Natural killer cell (primary cell): ENCODE measurements at regions not wholly inside any gene's neighbourhood (a gene's known extent, or its start where the extent isn't known, plus 50 kb on each side); places are given as distances from the start of the nearest gene placed in this dataset.

Experiments
- ATAC-seq, 3 donors: fragments of 150-1000 bp in 2 of 3; fragments of 200-7000 bp in 1 of 3; cut with Tn5 transposase; 1 replicate in 1 of 3; 2 replicates in 2 of 3; pipeline ENCODE4 v1.10.0; 2021; ENCODE audit warnings: mild to moderate bottlenecking in 2 of 3, moderate library complexity in 2 of 3
- DNase-seq, 2 donors: peaks; one replicate each; pipeline versions ENCODE4 v3.0.0 to v3.0.0-alpha.2; 2013 to 2021; ENCODE audit warnings: mixed read lengths in 1 of 2
- H3K27ac ChIP-seq: one replicate; pipeline ENCODE4 v1.5.1; 2013; ENCODE audit warnings: mild to moderate bottlenecking, low read length
- H3K27me3 ChIP-seq: one replicate; pipeline ENCODE4 v1.6.1; 2013; ENCODE audit warnings: low read length; ENCODE audit not compliant: control insufficient read depth, insufficient read depth
- H3K36me3 ChIP-seq: one replicate; pipeline ENCODE4 v1.6.1; 2013; ENCODE audit warnings: low read length; ENCODE audit not compliant: control insufficient read depth, insufficient read depth
- H3K4me1 ChIP-seq: one replicate; pipeline ENCODE4 v1.6.1; 2013; ENCODE audit warnings: low read length; ENCODE audit not compliant: control insufficient read depth, insufficient read depth
- H3K4me3 ChIP-seq: one replicate; pipeline ENCODE4 v1.5.1; 2013; ENCODE audit warnings: low read length
- H3K9me3 ChIP-seq: one replicate; pipeline ENCODE4 v1.6.1; 2013; ENCODE audit warnings: low read length; ENCODE audit not compliant: control insufficient read depth, insufficient read depth
- H3K27ac Mint-ChIP-seq, 2 donors: one replicate each; pipeline ENCODE4 v1.8.0; 2022; ENCODE audit warnings: mild to moderate bottlenecking in 2 of 2, mixed read lengths in 2 of 2, moderate library complexity in 1 of 2
- H3K27me3 Mint-ChIP-seq, 2 donors: one replicate each; pipeline ENCODE4 v1.8.0; 2022; ENCODE audit warnings: low read depth in 2 of 2, mixed read lengths in 2 of 2
- H3K36me3 Mint-ChIP-seq: one replicate; pipeline ENCODE4 v1.8.0; 2022; ENCODE audit warnings: mixed read lengths
- H3K4me1 Mint-ChIP-seq, 2 donors: one replicate each; pipeline ENCODE4 v1.8.0; 2022; ENCODE audit warnings: mixed read lengths in 2 of 2
- H3K4me3 Mint-ChIP-seq: one replicate; pipeline ENCODE4 v1.8.0; 2022; ENCODE audit warnings: mild to moderate bottlenecking, moderate library complexity, mixed read lengths
- H3K9me3 Mint-ChIP-seq, 2 donors: one replicate each; pipeline ENCODE4 v1.8.0; 2022; ENCODE audit warnings: mixed read lengths in 2 of 2
- CTCF ChIP-seq: fragments of 200-600 bp; IDR thresholded peaks from one replicate; pipeline ENCODE4 v1.8.0; 2022; ENCODE audit warnings: antibody characterized with exemption
- WGBS: methylation state at CpG from one replicate; pipeline ENCODE4 v1.1.7; 2013; ENCODE audit warnings: missing lambda C conversion rate; ENCODE audit not compliant: insufficient coverage; 5-methylcytosine and 5-hydroxymethylcytosine counted together
- intact Hi-C: fragments of 100-400 bp; cut with micrococcal nuclease; formaldehyde crosslinking; loops from one replicate; pipeline ENCODE4 v1.14.2; 2022

DNA sequence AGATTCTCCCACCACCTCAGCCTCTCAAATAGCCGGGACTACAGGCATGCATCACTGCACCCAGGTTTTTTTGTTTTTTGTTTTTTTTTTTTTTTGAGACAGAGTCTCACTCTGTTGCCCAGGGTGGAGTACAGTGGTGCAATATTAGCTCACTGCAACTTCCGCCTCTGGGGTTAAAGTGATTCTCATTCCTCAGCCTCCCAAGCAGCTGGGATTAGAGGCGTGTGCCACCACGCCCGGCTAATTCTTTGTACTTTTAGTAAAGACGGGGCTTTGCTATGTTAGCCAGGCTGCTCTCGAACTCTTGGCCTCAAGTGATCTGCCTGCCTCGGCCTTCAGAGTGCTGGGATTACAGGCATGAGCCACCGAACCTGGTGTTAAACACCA, 107.5 kb upstream of the KIF5B start:
- no peak for DNase-seq
- Histone ChIP-seq H3K9me3 (no peaks in the 10 kb centered on the region), H3K4me3 (no peak overlapping the region), H3K27me3 (no peaks in the 10 kb centered on the region), H3K36me3 (no peaks in the 10 kb centered on the region), H3K27ac (no peak overlapping the region), H3K4me1 (no peaks in the 10 kb centered on the region)
- no peaks in the 10 kb centered on the region for H3K36me3 Mint-ChIP-seq
- H3K4me3 Mint-ChIP-seq, result no peak overlapping the region
- WGBS, result 92% methylated on average over 9 of the region's 9 CpGs
- H3K4me1 Mint-ChIP-seq, result no peaks in the 10 kb centered on the region
- no peak overlapping the region for H3K27ac Mint-ChIP-seq
- intact Hi-C loops, result no loop called here
- no peaks in the 10 kb centered on the region for H3K9me3 Mint-ChIP-seq
- TF ChIP-seq CTCF, result no peak
- no peak for ATAC-seq
- H3K27me3 Mint-ChIP-seq, result peaks cover 5 to 7% of the 10 kb centered on the region in 2 donors

GRCh38 chr10:32163071-32163761, 107.0 kb upstream of the KIF5B start:
- H3K36me3 Mint-ChIP-seq, result no peaks in the 10 kb centered on the region
- no peak overlapping the region for H3K27ac Mint-ChIP-seq
- peaks cover 5 to 7% of the 10 kb centered on the region in 2 donors for H3K27me3 Mint-ChIP-seq
- H3K4me3 ChIP-seq, result no peak overlapping the region
- H3K36me3 ChIP-seq, result no peaks in the 10 kb centered on the region
- H3K27ac ChIP-seq, result no peak overlapping the region
- ATAC-seq (no peak), DNase-seq (no peak)
- H3K4me1 Mint-ChIP-seq, result no peaks in the 10 kb centered on the region
- whole genome bisulfite sequencing, result 88% methylated on average over 10 of the region's 10 CpGs
- TF ChIP-seq CTCF, result no peak
- intact Hi-C loops, result no loop called here
- no peaks in the 10 kb centered on the region for H3K4me1 ChIP-seq
- no peaks in the 10 kb centered on the region for H3K9me3 Mint-ChIP-seq
- no peaks in the 10 kb centered on the region for H3K9me3 ChIP-seq
- no peak overlapping the region for H3K4me3 Mint-ChIP-seq
- no peaks in the 10 kb centered on the region for H3K27me3 ChIP-seq

GRCh38 chr10:32161586-32161985, 105.4 kb upstream of the KIF5B start:
- no peak for TF ChIP-seq CTCF
- intact Hi-C loops, result no loop called here

DNA sequence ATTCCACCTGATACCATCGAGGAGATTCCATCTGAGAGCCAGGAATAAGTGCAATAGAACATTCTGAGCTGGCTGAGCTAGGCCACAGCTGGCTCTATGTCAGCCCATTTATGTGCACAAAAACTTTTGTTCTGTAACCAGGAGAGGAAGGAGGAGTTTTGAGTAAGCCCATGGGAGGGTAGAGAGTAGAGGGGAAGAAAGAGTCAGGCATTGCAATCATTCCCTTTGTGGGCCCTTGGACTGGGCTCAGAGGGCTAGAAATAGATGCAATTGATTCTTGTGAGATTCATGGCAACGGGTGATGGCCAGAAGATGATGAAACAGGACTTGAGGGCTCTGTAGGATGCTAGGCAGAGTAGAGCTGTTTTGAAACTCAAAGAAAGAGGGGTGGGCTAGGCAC, 104.6 kb upstream of the KIF5B start:
- no peak for TF ChIP-seq CTCF
- no peak overlapping the region for H3K27ac Mint-ChIP-seq
- 74% methylated on average over 2 of the region's 2 CpGs for WGBS
- H3K4me1 Mint-ChIP-seq, result no peaks in the 10 kb centered on the region
- Histone ChIP-seq H3K36me3 (no peaks in the 10 kb centered on the region), H3K27me3 (no peaks in the 10 kb centered on the region), H3K4me1 (no peaks in the 10 kb centered on the region), H3K27ac (no peak overlapping the region), H3K4me3 (no peak overlapping the region), H3K9me3 (no peaks in the 10 kb centered on the region)
- H3K27me3 Mint-ChIP-seq, result peaks cover 7 to 8% of the 10 kb centered on the region in 2 donors
- no peak for DNase-seq
- no peaks in the 10 kb centered on the region for H3K9me3 Mint-ChIP-seq
- ATAC-seq, result no peak
- intact Hi-C loops, result no loop called here
- no peak overlapping the region for H3K4me3 Mint-ChIP-seq
- H3K36me3 Mint-ChIP-seq, result no peaks in the 10 kb centered on the region

More at GRCh38 chr10:32161586-32161985, 105.4 kb upstream of the KIF5B start:
- Mint-ChIP-seq H3K27ac (no peak overlapping the region), H3K27me3 (peaks cover 5 to 7% of the 10 kb centered on the region in 2 donors), H3K4me3 (no peak overlapping the region), H3K4me1 (no peaks in the 10 kb centered on the region), H3K36me3 (no peaks in the 10 kb centered on the region), H3K9me3 (no peaks in the 10 kb centered on the region)
- Histone ChIP-seq H3K36me3 (no peaks in the 10 kb centered on the region), H3K4me1 (no peaks in the 10 kb centered on the region), H3K4me3 (no peak overlapping the region), H3K27me3 (no peaks in the 10 kb centered on the region), H3K9me3 (no peaks in the 10 kb centered on the region), H3K27ac (no peak overlapping the region)
- ATAC-seq, result no peak
- no peak for DNase-seq
- WGBS, result 93% methylated on average over 8 of the region's 8 CpGs
